ENCODE measurements at regions not wholly inside any gene's neighbourhood (a gene's known extent, or its start where the extent isn't known, plus 50 kb on each side); places are given as distances from the start of the nearest gene placed in this dataset.

DNA sequence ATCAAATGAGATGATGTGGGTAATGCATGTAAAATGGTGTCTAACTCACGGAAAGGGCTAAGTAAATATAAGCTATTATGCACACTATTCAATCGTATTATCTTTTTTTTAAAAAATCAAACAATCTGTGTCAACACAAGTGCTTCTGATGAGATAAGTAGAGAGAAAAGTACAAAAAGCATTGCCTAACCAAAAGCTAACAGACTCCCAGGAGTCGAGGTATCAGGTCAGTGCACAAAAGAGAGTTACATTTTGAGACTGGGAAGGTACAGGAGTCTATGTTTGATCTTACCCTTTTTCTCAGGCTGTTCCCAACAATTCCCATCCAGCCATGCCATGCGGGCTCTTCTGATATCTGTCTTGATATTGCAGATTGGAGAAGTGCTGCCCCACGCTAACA lies 203.3 kb upstream of the ZIC3 start:
- CTCF ChIA-PET, result no interaction called here
- no TSS peak for BruUV-seq (replicated peaks)
- intact Hi-C loops (cut with micrococcal nuclease; ENCODE audit: unreplicated experiment), result no loop called here
- no peaks in the 10 kb centered on the region for H3K36me3 ChIP-seq (ENCODE audit: insufficient read depth, low read length, poor library complexity, severe bottlenecking)
- no peaks in the 10 kb centered on the region for H3K9me3 ChIP-seq (ENCODE audit: low read depth, low read length, poor library complexity, severe bottlenecking)
- TF ChIP-seq EZH2 (IDR thresholded peaks at IDR 0.05; ENCODE audit: borderline replicate concordance, low read depth, low read length, poor library complexity, severe bottlenecking), result no peak
- TF ChIP-seq, protein P1, sequence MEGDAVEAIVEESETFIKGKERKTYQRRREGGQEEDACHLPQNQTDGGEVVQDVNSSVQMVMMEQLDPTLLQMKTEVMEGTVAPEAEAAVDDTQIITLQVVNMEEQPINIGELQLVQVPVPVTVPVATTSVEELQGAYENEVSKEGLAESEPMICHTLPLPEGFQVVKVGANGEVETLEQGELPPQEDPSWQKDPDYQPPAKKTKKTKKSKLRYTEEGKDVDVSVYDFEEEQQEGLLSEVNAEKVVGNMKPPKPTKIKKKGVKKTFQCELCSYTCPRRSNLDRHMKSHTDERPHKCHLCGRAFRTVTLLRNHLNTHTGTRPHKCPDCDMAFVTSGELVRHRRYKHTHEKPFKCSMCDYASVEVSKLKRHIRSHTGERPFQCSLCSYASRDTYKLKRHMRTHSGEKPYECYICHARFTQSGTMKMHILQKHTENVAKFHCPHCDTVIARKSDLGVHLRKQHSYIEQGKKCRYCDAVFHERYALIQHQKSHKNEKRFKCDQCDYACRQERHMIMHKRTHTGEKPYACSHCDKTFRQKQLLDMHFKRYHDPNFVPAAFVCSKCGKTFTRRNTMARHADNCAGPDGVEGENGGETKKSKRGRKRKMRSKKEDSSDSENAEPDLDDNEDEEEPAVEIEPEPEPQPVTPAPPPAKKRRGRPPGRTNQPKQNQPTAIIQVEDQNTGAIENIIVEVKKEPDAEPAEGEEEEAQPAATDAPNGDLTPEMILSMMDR (conservative IDR thresholded peaks at IDR 0.05; ENCODE audit: low read depth, low read length), result no peak
- no peaks in the 10 kb centered on the region for H3K27me3 ChIP-seq (replicated peaks; ENCODE audit: insufficient read depth, low read depth, low read length, poor library complexity)
- no peak for DNase-seq (ENCODE audit: low spot score)
- POLR2A ChIA-PET (ENCODE audit: low non-redundant PET), result no interaction called here
- H3K4me3 ChIP-seq (ENCODE audit: low read depth, low read length, poor library complexity, severe bottlenecking), result no peak overlapping the region
- H3K27ac ChIP-seq (ENCODE audit: low read depth, low read length, poor library complexity, severe bottlenecking), result no peak overlapping the region
- H3K4me1 ChIP-seq (ENCODE audit: insufficient read depth, low read length, poor library complexity, severe bottlenecking), result no peaks in the 10 kb centered on the region

DNA sequence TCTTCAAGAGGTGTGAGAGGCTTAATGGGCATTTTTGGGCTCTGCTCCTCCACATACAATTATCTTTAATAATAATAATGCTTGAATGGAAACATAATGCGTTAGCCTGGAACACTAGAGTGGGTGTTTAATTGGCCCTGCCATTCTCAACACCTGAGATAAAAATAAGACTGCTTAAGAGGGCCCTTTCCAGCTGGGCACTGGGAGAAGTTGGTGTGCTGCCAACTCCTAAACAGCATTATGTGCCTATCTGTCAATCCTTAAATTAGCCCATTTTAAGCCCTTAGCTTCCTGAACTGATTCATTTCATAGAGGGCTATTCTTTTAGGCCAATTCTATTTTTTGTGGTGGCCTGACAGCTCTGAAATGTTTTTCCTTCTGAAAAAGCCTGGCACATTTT lies 211.1 kb upstream of the ZIC3 start:
- no peak overlapping the region for H3K4me3 ChIP-seq (ENCODE audit: low read depth, low read length, poor library complexity, severe bottlenecking)
- H3K4me1 ChIP-seq (ENCODE audit: insufficient read depth, low read length, poor library complexity, severe bottlenecking), result no peaks in the 10 kb centered on the region
- no peak for TF ChIP-seq EZH2 (IDR thresholded peaks at IDR 0.05; ENCODE audit: borderline replicate concordance, low read depth, low read length, poor library complexity, severe bottlenecking)
- TF ChIP-seq, protein P1 (conservative IDR thresholded peaks at IDR 0.05; ENCODE audit: low read depth, low read length), result no peak
- intact Hi-C loops (cut with micrococcal nuclease; ENCODE audit: unreplicated experiment), result no loop called here
- ChIA-PET POLR2A (ENCODE audit: low non-redundant PET) (no interaction called here), CTCF (no interaction called here)
- no TSS peak for BruUV-seq (replicated peaks)
- H3K9me3 ChIP-seq (ENCODE audit: low read depth, low read length, poor library complexity, severe bottlenecking), result no peaks in the 10 kb centered on the region
- no peaks in the 10 kb centered on the region for H3K36me3 ChIP-seq (ENCODE audit: insufficient read depth, low read length, poor library complexity, severe bottlenecking)
- H3K27me3 ChIP-seq (replicated peaks; ENCODE audit: insufficient read depth, low read depth, low read length, poor library complexity), result no peaks in the 10 kb centered on the region
- H3K27ac ChIP-seq (ENCODE audit: low read depth, low read length, poor library complexity, severe bottlenecking), result no peak overlapping the region
- DNase-seq (ENCODE audit: low spot score), result no peak

DNA sequence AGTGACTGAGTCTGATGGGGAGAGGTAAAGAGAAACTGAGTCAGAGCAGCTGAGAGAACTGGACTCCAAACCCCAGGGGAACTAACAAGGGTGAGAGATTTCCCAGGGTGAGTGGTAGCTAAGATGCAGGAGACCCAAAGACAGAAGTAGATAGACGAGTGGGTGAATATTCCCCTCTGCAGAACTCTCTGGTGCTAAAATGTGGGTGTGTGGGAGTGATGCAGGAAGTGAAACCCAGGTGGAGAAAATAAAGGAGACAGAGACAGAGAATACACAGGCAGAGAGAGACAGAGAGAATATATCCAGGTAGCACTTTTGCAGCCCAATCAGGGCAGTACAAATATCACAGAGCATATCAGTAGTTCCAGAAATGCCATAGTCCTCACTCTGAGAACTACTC lies 212.5 kb upstream of the ZIC3 start:
- ChIA-PET CTCF (no interaction called here), POLR2A (ENCODE audit: low non-redundant PET) (no interaction called here)
- no TSS peak for BruUV-seq (replicated peaks)
- TF ChIP-seq, protein P1 (conservative IDR thresholded peaks at IDR 0.05; ENCODE audit: low read depth, low read length), result no peak
- TF ChIP-seq EZH2 (IDR thresholded peaks at IDR 0.05; ENCODE audit: borderline replicate concordance, low read depth, low read length, poor library complexity, severe bottlenecking), result no peak
- intact Hi-C loops (cut with micrococcal nuclease; ENCODE audit: unreplicated experiment), result no loop called here
- H3K27me3 ChIP-seq (replicated peaks; ENCODE audit: insufficient read depth, low read depth, low read length, poor library complexity), result no peaks in the 10 kb centered on the region
- H3K9me3 ChIP-seq (ENCODE audit: low read depth, low read length, poor library complexity, severe bottlenecking), result no peaks in the 10 kb centered on the region
- H3K27ac ChIP-seq (ENCODE audit: low read depth, low read length, poor library complexity, severe bottlenecking), result no peak overlapping the region
- no peak overlapping the region for H3K4me3 ChIP-seq (ENCODE audit: low read depth, low read length, poor library complexity, severe bottlenecking)
- no peak for DNase-seq (ENCODE audit: low spot score)
- no peaks in the 10 kb centered on the region for H3K36me3 ChIP-seq (ENCODE audit: insufficient read depth, low read length, poor library complexity, severe bottlenecking)
- H3K4me1 ChIP-seq (ENCODE audit: insufficient read depth, low read length, poor library complexity, severe bottlenecking), result no peaks in the 10 kb centered on the region

Measured in A673 (cell line).